Lower leg skin (tissue), 3 donors: ENCODE measurements at regions not wholly inside any gene's neighbourhood (a gene's known extent, or its start where the extent isn't known, plus 50 kb on each side); places are given as distances from the start of the nearest gene placed in this dataset.

Source experiments
- POLR2A ChIP-seq, 2 donors: fragments of 450-650 bp; IDR thresholded peaks; one replicate each; pipeline ENCODE4 v1.6.1; 2016 to 2017; ENCODE audit warnings: antibody characterized with exemption in 2 of 2, mild to moderate bottlenecking in 1 of 2, moderate library complexity in 1 of 2
- TF ChIP-seq, protein P1 (sequence below), 3 donors: fragments of 450-650 bp; IDR thresholded peaks; one replicate each; pipeline ENCODE4 v1.5.1; 2016; ENCODE audit warnings: antibody characterized with exemption in 3 of 3, mild to moderate bottlenecking in 3 of 3, moderate library complexity in 2 of 3

DNA sequence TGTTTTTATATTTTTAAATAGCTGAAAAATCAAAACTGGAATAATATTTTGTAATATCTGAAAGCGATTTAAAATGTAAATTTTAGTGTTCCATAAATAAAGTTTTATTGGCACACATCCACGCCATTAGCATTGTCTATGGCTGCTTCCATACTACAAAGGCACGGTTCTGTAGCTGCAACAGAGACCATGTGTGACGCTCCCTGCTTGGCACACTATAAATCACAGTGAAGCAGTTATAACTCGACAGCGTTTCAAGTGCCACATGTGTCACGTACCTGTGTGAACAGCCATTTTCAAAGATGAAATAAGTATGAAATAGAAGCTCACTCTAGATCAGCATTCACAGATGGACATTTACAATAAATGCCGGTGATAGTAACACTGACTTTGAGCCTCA, 810.1 kb upstream of the WWC1 start:
- TF ChIP-seq, protein P1, sequence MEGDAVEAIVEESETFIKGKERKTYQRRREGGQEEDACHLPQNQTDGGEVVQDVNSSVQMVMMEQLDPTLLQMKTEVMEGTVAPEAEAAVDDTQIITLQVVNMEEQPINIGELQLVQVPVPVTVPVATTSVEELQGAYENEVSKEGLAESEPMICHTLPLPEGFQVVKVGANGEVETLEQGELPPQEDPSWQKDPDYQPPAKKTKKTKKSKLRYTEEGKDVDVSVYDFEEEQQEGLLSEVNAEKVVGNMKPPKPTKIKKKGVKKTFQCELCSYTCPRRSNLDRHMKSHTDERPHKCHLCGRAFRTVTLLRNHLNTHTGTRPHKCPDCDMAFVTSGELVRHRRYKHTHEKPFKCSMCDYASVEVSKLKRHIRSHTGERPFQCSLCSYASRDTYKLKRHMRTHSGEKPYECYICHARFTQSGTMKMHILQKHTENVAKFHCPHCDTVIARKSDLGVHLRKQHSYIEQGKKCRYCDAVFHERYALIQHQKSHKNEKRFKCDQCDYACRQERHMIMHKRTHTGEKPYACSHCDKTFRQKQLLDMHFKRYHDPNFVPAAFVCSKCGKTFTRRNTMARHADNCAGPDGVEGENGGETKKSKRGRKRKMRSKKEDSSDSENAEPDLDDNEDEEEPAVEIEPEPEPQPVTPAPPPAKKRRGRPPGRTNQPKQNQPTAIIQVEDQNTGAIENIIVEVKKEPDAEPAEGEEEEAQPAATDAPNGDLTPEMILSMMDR (IDR thresholded peaks at IDR 0.05), result no peak
- no peak for TF ChIP-seq POLR2A (IDR thresholded peaks at IDR 0.05)
